ENCODE measurements at regions not wholly inside any gene's neighbourhood (a gene's known extent, or its start where the extent isn't known, plus 50 kb on each side); places are given as distances from the start of the nearest gene placed in this dataset.
"Not testable (repeated sequence)": the region's sequence is repeated elsewhere in the genome, so short reads cannot be mapped to it uniquely, and the experiment has no call there.

DNA sequence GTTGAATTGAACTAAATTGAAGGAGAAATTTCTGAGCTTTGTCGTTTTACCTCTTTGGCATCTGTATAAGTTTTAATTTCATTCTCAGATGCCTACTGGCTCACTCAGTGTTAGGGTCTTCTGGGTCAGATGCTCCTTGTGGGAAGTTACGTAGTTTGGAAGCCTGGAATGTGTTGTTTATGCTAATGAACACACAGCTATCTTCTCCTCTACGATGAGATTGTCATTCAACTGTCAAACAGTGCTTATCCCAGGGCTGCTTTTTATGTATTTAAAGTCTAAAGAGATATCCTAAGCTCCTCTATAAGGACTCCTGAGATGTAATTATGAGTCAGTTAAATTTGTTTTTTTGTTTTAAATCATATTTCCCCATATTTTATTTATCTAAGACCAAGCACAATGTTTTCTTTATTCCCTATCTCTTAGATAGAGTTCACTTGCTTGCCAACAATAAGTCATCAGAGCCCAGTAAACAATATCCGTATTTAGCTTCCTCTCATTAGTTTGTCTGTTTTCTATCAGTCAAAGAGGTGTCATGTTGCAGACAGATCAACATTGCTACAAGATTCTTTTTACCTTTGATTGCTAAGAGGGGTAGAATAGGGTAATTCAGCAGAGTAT lies 368.0 kb upstream of the PDE3A start:
- no peak for DNase-seq

DNA sequence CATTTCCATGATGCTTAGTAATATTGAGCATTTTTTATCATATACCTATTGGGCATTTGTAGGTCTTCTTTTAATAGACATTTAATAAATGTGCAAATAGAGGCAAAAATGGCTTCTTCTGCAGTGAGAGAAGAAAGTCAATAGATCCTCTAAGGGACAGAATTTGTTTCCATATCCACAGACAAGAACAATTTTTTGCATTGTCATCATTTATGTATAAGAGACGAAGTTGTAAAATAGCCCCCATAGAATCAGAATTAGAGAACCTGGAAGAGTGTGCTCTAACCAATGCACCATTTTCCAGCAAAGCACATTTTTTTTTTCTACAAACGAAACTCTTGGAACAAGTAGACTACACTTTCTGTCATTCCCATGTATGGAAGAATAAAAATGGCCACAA lies 365.1 kb upstream of the PDE3A start:
- no peak for DNase-seq

DNA sequence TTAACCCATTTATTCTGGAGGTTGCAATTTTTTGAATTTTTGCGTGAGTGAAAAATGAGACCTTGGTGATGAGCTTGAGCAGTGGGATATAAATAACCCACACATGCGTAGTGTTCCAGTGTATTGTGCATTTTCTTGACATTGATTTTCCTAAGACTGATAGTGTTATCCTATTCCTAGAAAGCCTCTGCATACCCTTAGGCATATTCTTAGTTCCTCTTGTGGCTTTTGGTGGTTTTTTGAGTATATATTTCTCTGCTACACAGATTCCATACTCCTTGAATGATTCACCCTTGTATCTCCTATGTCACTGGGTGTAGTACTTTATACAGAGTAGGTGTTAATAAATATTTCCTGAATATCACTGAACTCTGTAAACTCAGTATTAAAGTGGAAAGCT lies 363.4 kb upstream of the PDE3A start:
- no peak for DNase-seq

DNA sequence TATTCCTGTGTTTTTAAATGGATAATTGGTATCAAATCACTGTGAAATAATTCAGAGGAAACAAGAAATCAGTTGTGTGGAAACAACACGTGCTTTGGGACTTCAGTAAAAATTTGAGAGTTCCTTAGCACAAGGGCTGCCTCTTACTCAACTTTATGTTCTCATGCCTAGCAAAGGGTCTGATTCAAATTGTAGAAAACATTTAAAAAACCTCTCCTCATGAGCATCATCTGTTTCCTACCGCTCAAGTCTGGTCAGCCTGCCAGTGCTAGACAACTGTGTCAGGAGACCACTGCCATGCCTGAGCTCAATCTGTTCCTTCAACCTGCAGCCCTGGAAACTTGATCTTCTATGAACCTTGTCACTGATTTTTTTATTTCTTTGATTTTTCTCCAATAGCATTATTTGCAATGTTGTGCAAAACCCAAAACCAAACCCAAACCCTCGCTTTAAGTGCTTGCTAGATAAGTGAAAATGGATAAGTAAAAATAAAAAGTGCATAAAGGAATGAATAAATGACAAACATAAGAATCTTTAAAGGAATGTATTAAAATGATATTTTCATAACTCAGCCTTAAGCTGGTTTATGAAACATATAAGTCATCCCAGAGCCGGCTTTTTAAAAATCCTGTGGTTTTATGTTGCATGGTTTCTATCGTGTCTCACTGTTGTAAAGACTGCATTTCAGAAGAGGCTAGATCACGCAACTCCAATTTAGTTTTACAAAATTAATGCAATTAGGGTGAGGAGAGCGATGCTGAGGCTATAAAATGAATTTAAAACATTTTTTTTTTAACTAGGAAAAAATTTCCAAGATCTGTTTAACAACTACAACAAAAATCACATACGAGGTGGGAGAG lies 361.2 kb upstream of the PDE3A start:
- DNase-seq: no peak

DNA sequence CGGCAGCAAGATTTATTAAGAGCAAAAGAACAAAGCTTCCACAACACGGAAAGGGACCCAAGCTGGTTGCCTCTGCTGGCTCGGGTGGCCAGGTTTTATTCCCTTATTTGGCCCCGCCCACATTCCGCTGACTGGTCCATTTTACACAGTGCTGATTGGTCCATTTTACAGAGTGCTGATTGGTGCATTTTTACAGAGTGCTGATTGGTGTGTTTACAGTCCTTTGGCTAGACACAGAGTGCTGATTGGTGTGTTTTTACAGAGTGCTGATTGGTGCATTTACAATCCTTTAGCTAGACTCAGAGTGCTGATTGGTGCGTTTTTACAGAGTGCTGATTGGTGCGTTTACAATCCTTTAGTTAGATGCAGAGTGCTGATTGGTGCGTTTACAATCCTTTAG lies 358.4 kb upstream of the PDE3A start:
- not testable (repeated sequence) for DNase-seq

DNA sequence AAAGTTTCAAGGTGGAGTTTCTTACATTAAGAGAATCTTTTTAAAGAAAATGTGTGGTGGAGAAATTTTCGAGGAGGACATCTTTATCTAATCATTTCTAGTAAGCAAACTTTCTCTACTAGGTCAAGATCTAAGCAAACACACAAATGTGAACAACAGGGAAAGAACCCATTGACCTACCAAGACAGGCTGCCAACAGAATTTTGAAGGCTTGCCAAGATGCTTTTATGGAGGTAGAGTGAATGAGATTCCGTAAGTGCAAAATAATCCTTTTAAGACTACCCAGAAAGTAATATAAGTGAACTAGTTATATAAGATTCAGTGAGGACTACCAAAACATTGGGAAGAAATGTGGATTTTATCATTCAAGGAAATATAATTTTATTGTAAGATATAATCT lies 357.1 kb upstream of the PDE3A start:
- DNase-seq: no peak

DNA sequence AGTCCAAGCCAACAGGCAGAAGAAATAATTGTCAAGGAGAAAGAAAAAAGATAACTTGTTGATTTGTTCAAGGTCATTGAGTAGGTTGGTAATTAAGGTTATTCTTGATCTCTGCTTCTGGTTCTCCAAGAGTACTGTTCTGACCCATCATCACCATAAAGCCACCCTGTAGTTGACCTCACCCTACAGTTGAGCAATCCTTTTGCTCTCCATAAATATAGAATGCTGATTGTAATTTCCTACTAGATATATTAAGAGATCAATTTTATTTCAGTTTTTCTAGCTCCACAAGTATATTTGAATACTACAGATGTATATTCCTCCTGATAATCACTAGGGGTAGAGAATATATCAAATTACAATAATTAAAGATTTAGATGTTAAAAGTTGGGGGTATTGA lies 350.5 kb upstream of the PDE3A start:
- DNase-seq: no peak

DNA sequence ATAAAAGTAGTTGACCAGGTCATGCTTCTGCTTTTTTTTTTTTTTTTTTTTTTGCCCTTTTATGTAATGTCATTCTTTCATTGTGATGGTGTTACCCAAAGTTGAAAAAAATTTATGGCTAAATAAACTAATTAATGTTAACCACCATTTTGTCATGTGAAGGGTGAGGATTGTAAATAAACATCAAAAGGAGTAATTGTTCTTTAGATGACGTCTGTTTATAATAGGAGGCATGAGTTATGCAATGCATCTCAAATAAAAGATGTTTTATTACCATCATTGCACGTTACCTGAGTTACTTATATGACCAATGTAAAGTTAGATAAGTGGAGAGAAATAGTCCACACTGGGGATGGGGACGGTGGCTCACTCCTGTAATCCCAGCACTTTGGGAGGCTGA lies 349.9 kb upstream of the PDE3A start:
- DNase-seq: no peak

DNA sequence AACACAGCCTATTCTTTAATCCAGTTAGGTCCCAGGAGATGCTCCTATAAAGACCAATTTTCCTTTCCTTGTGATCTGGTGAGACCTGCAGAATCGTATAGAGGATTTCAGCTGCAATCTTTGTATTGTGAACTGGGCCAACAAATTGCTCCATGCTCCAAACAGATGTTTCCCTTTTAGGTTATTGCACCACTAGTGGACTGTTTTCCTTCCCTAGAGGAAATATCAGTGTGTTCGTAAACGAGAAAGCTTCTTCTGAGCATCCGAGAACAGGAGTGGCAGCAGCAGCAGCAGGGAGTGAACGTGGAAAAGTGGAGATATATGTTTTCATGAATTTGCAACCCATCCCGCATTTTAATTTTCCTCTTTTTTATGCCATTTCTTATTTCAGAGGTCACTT lies 344.1 kb upstream of the PDE3A start:
- DNase-seq: no peak

DNA sequence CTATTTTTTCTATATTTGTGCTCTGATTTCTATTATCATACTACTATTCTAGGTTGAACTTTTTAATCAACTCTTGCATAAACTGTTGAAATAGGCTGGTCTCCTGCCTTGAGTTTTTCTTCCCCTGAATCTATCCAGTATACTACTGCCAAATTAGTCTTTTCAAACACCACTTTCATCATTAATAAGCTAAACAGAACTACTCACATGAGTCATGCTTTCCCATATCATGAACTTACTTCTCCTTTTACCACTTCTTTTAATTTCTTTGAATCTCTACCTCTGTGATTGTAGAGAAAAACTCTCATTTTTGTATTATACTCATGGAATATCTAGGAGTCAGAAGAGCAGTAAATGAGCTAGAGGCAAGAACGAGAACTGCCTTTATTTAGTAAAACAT lies 340.3 kb upstream of the PDE3A start:
- DNase-seq: no peak

DNA sequence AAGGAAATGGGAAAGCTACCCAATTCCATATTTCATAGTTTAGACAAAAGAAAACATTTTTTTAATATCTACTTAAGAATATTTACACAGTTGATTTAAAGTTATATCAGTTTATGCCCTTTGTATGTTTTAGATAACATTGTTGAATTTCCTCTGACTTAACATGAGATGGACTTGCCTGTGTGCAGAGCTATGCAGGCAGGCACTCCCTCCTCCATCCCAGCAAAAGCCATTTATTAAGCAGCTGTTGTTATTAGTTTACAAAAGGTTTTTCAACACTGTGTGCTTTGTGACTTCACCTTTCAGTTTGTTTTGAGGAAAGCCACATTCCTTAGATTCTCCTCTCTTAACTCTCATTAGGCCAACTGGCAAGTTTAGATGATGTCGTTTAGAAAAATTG lies 337.5 kb upstream of the PDE3A start:
- DNase-seq: no peak

DNA sequence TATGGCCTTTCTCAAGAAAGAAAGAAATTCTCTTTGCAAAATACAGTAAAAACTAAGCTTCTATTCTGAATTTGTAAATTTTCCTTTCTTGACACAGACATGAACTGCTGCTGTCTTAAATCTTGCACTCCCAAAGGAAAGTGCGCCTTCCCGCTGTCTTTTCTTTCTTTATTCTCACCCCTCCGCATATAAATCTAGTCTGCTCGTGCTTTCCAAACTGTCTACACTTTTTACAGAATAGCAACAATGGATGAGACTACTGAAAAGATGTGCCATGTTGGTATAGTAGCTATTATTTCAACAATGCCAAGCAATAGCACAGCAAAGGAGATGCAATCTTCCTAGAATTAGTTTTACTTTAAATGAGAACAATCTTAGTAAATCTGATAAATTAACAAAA lies 328.8 kb upstream of the PDE3A start:
- no peak for DNase-seq

DNA sequence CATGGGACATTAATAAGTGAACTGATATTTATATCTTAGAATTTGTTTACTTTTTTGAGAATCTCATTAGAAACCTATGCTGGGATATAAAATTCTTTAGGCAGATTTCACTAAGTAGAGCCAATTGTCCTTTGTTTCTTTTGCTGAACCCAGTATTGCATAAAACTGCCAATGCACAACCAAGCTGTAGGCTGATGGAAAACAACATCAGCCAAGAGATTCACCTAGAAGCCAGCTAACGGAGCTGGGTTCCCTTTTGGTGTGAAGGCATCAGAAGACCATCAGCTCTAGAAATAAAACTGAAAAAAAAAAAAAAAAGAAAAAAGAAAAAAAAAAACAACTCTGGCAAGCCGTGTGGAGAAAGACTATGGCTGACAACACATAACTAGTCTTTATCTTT lies 328.2 kb upstream of the PDE3A start:
- DNase-seq: no peak

DNA sequence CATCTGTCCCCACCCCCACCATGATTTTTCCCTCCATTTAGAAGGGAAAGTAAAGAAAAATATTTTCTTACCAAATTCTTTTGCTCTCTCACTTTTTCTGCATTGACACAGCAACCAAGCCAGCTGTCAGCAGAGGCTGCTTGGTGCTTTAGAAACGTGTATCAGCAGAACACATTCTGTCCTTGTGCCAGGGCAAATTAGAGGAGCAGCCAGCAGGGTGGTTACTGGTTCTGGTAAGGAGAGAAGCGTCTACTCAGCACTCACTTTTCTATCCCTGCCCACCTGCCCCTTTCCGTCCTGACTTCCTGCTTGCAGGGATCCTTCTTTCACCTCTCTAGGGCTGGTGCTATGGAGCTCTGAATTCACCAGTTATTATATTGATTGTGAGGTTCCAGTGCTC lies 327.5 kb upstream of the PDE3A start:
- peak; percentile 16 for DNase-seq

DNA sequence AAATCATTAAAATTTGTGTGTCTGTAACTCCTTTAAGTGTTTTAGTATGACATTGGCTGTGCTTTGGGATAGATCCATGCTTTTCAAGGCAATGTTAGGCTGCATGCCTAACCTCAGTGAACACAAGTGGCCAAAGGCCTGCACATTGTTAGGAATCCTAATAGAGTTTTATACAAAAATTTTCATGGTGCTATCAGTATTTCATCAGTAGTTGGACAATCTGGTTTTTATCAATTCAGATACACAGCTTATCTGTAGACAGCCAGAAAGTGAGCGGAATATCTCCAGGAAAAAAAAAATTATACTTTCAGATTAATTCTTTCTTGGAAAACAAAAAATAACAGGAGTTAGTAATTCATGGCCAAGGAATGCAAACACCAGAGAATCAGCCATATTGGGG lies 324.0 kb upstream of the PDE3A start:
- no peak for DNase-seq

DNA sequence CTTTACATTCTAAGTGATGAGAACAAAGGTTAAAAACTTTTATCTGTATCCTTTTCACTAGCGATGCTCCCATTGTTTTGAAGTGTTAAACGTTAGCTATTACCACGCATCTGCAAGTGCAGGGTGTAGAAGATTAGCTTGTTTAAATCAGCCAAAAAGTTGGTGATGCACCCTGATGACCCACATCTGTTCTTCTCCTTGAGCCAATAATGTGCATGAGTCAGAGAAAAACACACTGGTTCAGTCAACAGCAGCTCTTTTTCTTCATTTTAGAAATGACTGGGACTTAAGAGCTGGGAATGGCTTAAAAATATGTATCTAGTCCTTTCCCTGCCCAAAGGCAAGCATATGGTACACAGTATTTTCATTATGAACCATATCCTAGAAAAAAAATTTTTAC lies 323.5 kb upstream of the PDE3A start:
- no peak for DNase-seq

DNA sequence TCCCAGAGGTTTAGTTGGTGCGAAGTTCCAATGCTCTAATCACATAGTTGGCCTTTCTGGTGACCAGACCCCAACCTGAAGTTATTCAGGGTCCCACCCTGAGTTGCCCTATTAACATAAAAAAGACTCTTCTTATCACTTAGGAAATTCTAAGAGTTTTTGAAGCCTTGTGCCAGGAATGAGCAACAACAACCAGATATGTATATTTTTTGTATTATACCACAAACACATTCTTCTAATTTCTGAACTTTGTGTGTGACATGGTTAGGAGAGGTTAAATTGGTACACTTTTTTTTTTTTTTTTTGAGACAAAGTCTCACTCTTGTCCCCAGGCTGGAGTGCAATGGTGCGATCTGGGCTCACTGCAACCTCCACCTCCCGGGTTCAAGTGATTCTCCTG lies 320.4 kb upstream of the PDE3A start:
- no peak for DNase-seq

DNA sequence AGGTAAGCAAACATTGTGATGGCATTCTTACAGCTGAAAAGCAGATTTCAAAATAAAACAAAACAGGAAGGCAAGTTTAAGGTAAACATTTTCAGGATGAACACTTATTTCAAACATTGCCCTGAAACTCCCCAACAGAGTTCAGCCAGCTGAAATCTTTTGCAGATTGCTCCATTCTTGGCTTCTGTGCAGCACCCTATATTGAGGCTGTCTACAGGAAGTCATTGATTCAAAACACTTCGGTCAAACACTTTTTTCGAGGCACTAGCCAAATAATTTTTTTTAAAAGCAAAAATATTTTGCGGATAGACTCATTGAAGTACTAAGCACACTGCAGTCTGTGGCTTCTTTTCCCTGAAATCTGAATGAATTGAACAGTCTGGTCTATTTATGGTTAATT lies 318.1 kb upstream of the PDE3A start:
- no peak for DNase-seq

DNA sequence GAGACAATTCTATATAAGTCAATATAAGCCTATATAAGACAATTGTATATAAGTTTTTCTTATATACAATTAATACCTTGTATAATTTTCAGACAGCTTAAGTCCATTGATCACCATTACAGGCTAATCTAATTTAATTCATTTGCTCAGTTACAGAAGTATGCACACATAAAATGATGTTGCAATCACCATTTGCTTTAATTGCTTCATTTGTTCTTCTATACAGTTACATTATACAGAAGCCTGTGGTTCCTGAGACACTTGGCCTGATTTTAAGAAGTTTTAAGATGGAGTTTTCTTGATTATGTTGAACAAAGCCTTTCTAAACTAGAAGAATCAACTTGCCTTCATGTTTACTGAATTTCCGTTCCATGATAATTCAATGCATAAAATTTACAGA lies 314.6 kb upstream of the PDE3A start:
- DNase-seq: no peak

DNA sequence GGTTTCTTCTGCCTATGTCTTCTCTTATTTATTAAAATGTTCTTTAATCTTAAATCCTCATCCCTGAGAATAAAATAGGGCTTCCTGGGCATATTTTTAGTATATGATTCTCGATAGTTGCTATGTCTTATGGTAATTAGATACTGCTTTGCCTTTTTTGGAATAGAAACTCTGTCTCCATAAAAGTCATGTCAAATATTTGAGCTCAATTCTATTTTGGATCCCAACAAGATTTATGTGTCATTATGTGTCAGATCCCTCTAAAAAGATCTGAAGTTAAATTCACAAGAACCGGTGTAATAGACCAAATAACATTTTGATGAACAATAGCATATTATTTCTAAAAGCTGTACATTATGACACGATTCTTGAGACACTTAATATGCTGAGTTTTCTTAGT lies 312.5 kb upstream of the PDE3A start:
- no peak for DNase-seq

DNA sequence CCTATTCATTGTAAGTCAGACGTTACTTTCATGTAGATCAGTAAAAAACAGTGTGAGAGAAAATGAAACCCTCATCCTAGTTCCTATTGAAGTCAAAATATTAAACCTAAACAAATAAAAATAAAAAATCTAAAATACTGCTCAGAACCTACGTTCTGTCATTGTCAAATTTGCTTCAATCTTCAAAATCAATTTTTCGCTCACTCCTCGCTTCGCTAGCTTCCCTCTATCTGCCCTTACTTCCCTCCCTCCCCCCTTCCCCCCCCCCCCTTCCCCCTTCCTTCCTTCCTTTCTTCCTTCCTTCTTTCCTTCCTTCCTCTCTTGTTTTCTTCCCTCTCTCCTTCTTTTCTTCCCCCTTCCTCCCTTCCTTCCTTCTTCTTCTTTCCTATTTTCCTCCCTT lies 310.9 kb upstream of the PDE3A start:
- no peak for DNase-seq

DNA sequence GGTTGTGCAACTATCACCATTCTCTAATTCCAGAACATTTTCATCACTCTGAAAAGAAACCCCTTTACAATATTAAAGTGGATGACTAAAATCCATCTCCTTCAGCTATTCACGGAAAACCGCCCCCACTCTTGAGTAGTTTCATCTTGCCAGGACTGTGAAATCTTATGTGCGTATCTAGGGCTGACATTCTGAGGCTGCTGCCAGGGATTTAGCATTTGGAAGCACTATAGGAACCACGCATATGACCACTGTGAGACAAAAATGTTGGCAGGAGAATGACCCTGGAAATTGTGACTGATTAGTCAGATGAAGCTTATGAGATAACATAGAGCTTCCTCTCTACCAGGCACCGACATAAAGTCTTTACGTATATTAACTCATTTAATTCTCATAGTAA lies 305.2 kb upstream of the PDE3A start:
- no peak for DNase-seq

DNA sequence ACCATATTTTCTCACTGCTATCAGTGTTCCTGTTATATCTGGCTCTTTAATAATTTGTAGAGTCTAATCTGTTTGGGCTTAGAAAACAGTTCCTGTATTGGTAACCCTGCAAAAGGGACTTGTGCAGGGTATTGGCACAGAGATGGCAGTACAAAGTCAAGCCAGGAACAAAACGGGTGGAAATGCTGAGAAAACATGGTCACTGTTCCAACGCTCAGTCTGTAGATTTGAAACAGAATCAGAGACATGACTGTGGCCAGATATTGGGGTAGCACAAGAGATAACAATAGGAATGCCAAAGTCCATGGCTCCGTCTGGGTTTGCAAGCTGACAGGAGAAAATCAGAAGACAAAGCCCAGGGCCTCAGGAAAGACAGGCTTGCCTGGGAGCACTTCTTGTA lies 290.7 kb upstream of the PDE3A start:
- no peak for DNase-seq

DNA sequence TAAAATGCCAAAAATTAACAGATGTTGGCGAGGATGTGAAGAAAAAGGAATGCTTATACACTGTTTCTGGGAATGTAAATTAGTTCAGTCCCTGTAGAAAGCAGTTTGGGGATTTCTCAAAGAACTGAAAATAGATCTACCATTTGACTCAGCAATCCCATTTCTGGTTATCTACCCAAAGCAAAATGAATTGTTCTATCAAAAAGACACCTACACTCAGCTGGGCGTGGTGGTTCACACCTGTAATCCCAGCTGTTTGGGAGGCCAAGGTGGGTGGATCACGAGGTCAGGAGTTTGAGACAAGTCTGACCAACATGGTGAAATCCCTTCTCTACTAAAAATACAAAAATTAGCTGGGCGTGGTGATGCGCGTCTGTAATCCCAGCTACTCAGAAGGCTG lies 279.3 kb upstream of the PDE3A start:
- no peak for DNase-seq

DNA sequence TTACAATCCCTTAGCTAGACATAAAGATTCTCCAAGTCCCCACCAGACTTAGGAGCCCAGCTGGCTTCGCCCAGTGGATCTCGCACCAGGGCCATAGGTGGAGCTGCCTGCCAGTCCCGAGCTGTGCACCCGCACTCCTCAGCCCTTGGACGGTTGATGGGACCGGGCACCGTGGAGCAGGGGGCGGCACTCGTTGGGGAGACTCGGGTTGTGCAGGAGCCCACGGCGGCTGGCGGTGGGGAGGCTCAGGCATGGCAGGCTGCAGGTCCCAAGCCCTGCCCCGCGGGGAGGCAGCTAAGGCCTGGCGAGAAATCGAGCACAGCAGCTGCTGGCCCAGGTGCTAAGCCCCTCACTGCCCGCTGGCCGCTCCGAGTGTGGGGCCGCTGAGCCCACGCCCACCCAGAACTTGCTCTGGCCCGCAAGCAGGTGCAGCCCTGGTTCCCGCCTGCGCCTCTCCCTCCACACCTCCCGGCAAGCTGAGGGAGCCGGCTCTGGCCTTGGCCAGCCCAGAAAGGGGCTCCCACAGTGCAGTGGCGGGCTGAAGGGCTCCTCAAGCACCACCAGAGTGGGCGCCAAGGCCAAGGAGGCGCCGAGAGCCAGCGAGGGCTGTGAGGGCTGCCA lies 275.0 kb upstream of the PDE3A start:
- not testable (repeated sequence) for DNase-seq
